HG02970 (cell line): ENCODE measurements at regions not wholly inside any gene's neighbourhood (a gene's known extent, or its start where the extent isn't known, plus 50 kb on each side); places are given as distances from the start of the nearest gene placed in this dataset.
"Not testable (repeated sequence)": the region's sequence is repeated elsewhere in the genome, so short reads cannot be mapped to it uniquely, and the experiment has no call there.

Source experiments
- ATAC-seq: cut with Tn5 transposase; IDR thresholded peaks from one replicate; pipeline ENCODE4 v1.9.1; 2021; ENCODE audit warnings: mild to moderate bottlenecking, moderate library complexity, moderate number of reproducible peaks; ENCODE audit not compliant: unreplicated experiment, low FRiP score

- no peak for ATAC-seq
These were observed 381.6 kb upstream of the PRR16 start for GRCh38 chr5:120082316-120083068.

DNA sequence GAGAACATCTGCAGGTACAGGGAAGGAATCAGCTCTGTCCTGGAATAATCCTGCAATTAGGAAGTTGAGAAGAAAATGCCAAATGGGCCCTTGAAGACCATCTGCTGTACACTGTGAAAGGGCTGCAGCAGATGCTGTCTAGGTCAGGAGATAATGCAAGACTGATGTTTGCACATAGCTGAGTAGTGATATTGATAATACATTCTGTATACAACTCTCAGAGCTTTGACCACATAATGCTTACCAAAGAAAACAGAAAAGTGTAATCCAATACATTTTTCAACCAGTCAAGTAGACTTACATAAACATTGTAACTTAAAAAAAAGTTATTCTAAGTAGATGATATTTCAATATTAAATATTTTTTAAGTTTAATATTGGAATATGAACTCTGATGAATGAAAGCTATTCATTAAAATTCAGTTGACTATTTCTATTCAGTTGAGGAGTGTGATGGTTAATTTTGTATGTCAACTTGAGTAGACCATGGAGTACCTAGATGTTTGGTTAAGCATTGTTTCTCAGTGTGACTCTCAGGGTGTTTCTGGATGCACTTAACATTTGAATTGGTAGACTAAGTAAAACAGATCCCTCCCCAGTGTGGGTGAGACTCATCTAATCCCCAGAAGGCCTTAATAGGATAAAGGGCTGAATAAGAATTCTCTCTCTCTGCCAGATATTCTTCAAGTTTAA lies 380.1 kb upstream of the PRR16 start:
- ATAC-seq, result no peak

- ATAC-seq, result no peak
These were observed 379.6 kb upstream of the PRR16 start for GRCh38 chr5:120084543-120084870.

DNA sequence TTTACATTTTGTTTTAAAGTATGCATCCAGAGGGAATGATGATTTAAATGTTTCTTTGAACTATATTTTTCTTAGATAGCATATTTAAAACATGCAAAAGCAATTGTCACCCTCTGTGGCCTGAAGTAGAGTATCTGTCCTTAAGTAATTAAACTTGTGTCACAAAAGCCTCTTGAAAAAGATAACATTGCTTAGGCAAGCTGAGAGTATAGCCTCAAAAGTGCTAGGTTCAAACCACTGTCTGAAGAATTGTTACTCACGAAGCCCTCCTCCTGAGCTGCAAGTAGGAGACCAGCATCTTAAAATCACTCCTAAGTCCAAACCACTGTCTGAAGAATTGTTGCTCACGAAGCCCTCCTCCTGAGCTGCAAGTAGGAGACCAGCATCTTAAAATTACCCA lies 378.0 kb upstream of the PRR16 start:
- ATAC-seq, result no peak

GRCh38 chr5:120088412-120088811 lies 375.7 kb upstream of the PRR16 start:
- no peak for ATAC-seq

- ATAC-seq, result no peak
These were observed 375.3 kb upstream of the PRR16 start for GRCh38 chr5:120088836-120089235.

GRCh38 chr5:120091376-120091948 lies 372.6 kb upstream of the PRR16 start:
- no peak for ATAC-seq

DNA sequence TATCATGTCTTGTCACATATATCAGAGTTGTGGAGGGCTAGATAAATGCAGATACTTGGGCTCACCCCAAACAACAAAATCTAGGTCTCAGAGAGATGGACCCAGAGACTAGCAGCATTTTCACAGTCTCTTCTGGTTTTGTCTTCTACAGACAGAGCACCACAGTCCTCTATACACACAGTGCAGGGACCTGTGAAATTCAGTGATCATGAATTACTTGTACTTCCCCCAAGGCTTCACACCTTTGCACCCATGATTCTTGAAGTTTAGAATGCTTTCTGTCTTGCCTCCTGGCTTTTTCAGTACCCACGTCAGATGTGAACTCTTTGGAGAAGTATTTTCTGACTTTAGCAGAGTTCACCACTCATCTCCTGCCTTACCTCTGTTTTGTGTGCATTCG lies 371.5 kb upstream of the PRR16 start:
- no peak for ATAC-seq

- no peak for ATAC-seq
These were observed 370.9 kb upstream of the PRR16 start for GRCh38 chr5:120093178-120093577.

GRCh38 chr5:120096413-120096812 lies 367.7 kb upstream of the PRR16 start:
- no peak for ATAC-seq

GRCh38 chr5:120098426-120098825 lies 365.7 kb upstream of the PRR16 start:
- no peak for ATAC-seq

DNA sequence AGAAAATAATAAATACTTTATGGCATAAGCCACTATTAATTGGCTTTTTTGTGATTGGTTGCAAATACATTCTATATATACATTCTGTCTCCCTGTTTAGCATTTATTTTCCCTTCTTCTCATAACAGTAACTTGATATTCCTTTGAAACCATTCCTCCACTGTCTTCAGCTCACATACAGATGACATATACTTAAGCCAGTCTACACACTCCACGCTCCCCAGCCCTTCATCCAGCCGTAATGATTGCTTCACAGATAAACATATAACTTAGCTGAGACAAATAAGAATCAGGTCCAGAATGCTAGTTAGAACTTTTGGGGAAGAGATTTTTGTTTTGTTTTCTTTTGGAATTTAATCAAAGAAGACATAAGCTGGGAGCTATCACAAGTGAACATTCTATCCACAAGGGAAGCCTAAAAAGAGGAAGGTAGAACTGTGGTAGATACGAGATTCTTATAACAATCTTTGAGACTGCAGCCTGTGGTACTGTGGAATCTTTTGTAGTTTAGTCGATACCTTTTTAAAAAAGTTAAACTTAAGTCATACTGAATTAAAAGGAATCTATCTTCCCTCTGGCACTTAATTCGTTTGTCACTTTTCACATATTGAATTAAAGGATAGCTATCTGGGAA lies 365.1 kb upstream of the PRR16 start:
- ATAC-seq, result no peak

- ATAC-seq, result no peak
These were observed 362.3 kb upstream of the PRR16 start for GRCh38 chr5:120101771-120102170.

DNA sequence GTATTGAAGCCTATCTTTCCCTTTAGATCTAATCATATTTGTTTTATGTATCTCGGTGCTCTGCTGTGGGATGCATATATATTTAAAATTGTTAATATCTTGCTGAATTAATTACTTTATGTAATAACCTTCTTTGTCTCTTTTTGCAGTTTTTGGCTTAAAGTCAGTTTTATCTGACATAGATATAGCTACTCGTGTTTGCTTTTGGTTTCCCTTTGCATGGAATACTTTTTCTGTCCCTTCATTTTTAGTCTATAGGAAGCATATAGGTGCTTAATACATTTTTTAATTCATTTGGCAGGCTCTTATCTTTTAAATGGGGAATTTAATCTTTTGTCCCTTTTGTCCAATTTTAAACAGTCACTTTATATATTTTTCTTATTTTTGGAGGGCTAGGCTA lies 360.6 kb upstream of the PRR16 start:
- ATAC-seq, result no peak

- ATAC-seq, result no peak
These were observed 357.1 kb upstream of the PRR16 start for GRCh38 chr5:120106912-120107525.

DNA sequence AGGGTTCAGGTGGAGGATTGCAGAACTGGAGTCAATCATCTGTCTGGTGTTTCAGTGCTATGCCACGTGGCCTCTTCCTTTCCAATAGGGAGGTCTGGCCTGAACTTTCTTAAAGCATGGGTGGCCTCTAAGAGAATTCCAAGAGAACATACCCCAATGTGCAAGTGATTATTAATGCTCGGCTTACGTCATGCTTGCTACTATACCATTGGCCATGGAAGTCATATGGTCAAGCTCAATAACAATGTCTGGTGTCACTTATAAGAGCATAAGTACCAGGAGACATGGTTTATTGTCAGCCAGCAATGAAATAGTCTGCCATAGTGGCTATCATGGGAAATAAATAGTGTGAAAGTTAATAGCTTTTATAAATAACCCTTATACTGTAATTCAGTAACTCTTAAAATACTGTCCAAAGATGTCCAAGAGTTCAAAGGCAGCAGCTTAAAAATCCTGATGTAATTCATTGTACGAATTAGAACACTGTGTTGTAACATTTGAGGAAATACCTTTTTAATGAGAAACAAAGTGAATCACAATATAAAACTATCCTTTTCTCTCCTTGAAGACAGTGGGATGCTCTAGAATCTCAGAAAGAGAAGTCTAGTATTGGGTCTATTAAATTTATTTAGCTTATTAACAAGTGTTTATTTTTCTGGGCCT lies 355.4 kb upstream of the PRR16 start:
- no peak for ATAC-seq

DNA sequence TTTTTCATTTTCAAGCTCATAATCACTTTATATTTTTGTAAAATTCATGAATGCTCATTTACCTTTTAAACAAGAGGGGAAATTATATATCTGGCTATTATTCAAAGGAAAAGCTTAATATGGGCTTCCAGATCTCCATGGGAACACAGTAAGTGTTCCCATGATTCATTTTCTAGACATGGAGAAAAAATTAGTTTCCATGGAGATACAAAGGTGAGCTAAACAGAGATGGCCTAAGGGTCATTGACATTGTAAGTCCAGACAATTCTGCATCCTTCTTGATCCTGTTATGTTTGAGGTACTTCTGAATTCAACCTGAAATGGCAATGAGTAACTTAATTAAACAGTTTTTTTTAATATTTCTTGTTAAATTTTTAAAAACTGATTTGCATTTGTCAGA lies 341.4 kb upstream of the PRR16 start:
- no peak for ATAC-seq

DNA sequence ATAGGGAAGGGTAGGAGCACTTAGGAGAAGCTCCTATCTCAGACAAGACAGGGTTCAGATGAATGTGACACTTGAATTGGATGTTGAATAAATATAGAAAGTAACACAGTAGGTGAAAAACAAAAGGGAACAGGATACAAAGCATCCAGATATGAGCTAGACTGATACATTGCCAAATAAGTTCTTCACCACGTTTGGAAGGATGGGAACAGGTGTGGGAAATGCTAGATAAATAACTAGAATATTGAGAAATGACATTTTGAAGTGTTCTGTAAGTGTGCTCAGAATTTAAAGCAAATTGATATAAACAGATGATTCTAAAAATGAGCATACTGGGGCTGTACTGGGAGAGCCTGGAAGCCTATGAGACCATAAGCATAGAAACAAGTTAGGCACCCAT lies 340.1 kb upstream of the PRR16 start:
- no peak for ATAC-seq

- ATAC-seq, result no peak
These were observed 339.1 kb upstream of the PRR16 start for GRCh38 chr5:120124961-120125360.

- not testable (repeated sequence) for ATAC-seq
These were observed 331.8 kb upstream of the PRR16 start for GRCh38 chr5:120132347-120132746.

DNA sequence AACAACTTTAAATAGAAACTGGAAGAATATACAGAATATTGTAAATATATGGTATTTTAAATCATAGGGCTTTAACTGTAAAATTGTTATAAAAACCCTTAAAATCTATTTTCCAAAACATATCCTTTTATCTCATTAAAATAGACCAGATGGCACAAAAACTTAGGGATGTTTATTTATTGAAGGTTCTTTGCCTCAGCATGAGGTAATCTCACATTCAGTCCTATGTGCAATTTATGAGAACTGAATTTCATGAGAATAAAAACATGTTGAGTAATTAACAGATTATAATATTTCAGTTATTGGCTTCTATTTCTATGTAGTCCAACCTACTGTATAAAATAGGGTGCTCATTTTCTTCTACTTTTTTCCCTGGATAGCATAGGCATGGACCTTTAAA lies 329.2 kb upstream of the PRR16 start:
- no peak for ATAC-seq
